CD4-positive, alpha-beta T cell treated with Interleukin-4 for 4 hours (primary cell): ENCODE measurements at regions not wholly inside any gene's neighbourhood (a gene's known extent, or its start where the extent isn't known, plus 50 kb on each side); places are given as distances from the start of the nearest gene placed in this dataset.

Source experiments
- DNase-seq: peaks from one replicate; pipeline ENCODE4 v3.0.0-alpha.2; 2020

DNA sequence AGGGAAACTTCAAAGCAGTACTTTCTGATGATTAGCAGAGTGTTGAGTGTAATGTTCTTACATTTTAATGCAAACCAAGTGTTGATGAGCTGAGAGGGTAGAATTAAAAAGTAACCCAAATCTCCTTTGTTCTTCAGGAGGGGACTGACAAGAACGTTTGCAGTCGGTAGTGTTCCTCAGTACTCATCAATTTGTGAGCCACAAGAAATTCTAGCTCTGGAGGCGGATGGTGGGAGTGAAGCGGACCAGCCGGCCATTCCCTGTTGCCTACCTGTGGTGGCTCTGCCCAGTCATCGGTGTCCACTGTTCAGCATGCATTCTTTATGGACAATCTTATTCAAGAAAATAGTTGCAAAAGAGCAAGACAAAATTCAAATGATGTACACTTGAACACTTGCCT lies 438.6 kb upstream of the POU3F3 start:
- DNase-seq = no peak

DNA sequence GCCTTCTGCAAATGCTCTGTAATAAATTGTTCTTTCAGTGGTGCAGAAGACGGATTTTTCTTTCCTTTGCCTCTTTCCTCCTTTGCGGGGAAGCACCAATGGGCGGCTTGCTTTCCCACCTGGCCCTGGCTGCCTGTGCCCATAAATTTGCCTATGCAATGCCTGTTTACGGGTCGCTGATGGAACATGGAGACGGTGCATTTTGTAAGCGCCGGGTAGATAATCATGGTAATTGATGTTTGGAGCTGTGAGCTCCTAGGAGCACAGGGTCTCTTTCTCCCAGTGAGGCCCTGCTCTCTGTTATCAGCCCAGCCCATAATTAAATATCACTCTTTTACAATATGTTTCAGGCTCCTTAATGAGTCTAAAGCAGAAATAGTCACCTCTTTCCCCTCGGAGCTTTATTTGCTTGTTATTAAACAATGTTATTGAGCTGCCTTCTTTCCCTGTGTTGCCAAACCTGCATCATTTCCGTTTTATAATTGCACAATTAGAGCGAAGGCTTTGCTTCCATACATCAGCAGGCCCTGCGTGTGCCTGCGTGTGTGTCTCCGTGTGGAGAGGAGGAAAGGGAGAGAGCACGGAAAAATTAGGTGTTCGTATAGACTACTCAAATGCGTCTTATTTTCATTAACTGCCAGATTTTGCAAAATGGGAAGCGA lies 437.4 kb upstream of the POU3F3 start:
- DNase-seq = no peak

DNA sequence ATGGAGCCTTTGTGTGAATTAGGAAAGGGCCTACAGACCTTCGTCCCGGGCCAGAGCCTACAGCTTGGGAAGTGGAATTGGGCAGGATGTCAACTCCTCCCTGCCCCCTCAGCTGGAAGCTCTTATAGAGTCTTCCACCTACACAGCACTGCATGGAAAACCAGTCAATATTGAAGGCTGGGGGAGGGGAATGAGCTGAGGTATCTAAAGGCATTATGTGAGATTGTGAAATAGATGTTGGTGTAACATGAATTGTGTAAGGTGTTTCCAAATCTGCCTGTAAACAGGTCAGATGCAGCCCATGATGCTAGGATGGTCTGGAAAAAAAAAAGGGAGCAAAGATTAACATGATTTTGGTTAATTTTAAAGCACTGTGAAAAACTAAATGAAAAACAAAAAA lies 433.5 kb upstream of the POU3F3 start:
- no peak for DNase-seq

DNA sequence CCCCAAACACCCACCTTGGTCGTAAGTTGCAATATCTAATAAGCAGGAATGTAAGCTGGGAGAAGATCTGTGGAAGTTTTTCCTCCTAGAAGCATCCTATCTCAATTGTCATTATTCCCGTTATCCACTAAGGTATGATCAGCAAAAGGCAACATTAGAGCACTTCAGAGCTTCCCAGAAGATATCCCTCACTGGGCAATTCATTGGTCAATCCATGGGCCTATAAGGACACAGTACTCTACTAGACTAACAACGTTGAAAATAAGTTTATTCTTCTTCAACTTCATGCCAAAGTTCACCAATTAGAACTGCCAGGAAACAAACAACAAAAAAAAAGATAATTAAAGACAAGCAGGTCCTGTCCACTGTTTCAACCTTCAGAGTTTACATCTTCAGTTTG lies 433.0 kb upstream of the POU3F3 start:
- DNase-seq = no peak

DNA sequence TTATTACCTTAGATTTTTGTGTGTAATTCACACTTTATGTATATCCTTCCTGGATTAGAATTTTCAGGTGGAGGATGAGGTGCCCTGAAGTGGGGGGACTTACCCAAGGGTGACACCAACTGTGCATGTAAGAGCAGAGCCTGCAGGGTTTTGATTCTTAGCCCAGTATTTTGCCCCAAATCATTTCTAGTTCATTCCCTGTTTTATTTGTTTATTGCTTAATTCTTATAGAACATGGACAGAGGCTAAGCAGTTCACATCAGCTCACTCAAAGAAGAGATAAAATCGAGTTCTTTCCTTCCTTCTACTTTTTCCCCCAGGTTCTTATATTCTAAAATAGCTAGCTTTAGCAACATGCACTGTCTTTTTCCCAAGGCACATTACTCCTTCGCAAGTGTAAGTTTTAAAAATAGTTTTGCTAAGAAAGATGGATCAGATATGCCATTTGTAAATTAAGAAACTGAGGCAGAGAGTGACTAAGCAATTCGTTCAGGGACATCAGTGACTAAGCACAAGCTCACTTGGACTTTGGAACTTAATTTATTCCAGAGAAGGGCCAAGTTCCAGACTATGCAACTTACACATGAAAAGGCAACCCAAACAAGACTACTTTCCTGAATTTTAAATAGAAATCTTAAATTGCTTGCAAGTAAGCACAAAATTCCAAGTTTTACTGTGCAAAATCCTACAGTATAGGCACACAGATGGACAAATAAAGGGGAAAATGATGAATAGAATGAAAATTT lies 427.9 kb upstream of the POU3F3 start:
- no peak for DNase-seq

DNA sequence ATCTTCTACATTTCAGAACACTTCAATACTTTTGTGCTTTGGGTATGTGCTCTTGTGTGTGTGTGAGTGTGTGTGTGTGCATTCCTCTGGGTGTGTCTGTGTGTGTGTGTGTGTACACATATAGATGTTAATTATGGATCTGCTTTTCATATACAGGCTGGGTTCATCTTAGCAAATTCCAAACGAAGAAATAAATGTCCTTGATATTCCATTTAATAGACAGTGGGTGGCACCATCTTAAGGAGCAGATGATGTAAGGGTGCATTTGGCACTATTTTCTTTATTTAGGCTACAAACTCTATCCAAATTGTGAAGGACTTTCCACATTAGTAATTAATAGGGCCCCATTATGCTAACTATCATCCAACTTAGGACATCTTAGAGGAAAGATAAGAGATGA lies 425.8 kb upstream of the POU3F3 start:
- no peak for DNase-seq

DNA sequence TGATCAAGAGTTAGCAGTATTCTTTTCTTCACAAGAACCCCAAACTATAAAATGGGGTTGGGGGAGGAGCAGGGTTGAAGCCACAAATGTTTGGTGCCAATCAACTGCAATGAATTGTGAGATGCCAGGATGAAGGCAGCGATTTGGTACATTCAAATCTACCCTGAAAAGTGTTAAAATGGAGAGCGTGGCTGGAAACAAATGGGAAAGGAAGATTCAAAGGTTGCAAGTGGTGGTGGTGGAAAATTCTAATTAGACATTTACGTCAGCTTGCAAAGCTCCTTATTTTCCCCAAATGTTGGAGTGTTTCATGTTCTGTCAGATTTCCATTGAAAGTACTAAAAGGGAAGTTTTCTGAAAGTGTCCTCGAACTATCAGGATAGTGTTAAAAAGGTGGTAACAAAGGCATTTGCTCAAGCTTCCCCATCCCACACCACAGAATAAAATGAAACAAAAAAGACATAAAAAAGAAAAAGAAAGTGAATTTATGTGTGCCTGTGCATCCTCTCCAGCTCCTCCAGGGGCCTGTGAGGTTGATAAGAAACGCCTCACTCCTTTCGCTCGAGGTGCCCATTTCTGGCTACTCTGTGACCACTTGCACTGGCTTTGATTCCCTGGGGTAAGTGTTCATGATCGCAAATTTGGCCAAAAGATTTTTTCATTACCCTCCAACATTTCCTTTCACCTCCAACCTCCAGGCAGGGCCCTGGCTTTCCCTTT lies 424.1 kb upstream of the POU3F3 start:
- DNase-seq = no peak

DNA sequence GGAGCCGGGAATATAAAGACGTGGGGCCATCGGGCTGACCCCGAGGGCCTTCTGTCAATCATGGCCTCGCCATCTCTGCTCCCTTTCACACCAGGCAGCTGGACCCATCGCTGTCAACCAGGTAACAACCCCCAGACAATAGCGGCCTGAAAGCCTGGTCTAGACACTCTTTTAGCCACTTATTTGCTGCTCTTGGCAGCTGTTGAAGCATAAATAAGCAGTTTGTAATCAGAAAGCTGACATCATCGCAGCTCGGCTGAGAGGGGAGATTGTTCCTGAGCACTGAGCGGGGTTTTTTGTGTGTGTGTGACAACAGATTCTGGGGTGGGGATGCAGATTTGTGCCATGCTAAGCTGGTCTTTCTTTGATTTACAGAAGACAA lies 423.6 kb upstream of the POU3F3 start:
- no peak for DNase-seq

DNA sequence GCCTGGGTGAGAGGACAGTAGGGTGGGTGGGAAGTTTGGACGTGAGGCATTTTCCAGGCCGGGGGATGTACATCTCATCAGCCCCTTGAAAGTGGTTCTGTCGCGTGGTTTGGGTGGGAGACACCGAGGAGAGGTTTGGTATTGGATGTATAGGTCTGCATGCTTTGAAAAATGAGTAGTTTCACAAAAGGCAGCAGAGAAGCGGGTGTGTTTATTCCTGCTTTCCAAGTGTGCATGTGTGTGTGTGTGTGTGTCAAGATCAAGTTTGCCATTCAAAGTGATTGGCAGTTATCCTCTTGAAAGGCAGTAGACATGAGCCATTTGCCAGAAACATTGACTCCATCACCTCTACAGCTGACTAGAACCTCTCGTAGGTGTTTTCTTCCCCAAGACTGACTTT lies 423.1 kb upstream of the POU3F3 start:
- no peak for DNase-seq

DNA sequence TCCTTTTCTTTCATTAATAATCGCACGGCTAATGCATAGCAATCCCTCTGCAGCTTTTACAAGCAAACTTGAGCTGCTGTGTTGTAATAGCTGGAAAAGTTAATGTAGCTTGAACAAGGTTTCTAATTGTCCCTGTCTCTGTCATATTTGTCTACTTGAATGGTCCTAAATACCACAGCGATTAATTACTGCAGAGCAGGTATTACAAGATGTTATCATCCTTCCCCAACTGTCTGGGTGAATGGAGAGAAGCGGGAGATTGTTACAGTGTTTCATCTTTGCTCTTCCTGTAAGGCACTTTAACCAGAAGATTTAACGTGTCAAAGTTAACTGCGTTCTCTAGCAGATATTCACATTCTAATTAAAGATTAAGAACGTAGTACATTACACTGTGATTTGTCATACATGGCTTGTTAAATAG lies 422.2 kb upstream of the POU3F3 start:
- DNase-seq = no peak

DNA sequence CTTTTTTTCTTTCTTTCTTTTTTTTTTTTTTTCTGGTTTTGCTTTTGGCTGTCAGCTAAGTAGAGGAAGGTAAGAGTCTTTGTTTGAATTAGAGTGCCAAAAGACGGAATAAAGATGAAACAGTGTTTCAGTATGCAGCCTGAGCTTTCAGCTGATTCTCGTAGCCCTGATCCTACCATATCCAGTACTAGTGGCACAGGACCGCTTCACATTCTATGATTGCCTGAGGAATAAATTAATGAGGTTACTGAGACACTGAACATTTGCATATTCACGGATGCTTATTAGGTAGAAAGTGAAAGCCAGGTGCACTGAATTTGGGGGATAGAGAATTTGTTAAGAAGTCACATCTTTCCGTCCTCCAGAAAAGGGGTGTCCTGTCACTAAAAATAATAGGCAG lies 421.5 kb upstream of the POU3F3 start:
- DNase-seq = no peak

DNA sequence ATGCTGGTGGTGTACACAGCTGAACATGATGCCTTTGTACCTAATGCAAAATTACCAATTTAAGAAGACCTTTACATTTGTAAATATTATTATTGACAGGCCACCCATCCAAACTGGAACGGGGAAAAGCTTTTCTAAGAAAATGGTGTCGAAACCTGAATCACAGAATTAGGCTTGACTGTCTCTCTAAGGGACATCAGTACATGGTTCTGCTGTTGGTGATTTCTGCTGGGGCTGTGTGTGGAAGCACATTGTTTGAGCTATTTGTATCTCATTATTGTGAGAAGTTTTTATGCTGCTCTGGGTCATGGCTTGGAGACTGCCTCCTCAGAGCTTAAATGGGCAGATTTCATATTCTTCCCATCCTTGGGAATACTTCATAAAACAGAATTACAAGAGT lies 420.9 kb upstream of the POU3F3 start:
- DNase-seq = no peak

DNA sequence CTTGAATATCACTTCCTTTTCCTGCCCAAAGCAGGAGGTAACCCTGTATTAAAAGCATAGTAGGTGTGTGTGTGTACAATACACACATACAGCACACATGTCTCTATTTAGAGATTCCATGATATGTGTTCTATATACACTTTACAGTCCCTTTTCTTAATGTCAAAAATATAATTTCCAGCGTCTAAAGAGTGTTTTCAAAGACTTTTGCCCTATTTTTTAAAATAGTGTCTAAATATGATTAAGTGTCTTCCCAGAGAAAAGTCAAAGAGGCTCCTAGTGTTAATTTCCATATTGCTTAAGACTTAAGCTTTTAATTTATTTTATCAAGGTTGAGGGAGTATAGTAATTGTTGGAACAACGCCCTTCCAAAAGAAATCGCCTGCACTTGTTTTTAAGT lies 420.3 kb upstream of the POU3F3 start:
- no peak for DNase-seq

DNA sequence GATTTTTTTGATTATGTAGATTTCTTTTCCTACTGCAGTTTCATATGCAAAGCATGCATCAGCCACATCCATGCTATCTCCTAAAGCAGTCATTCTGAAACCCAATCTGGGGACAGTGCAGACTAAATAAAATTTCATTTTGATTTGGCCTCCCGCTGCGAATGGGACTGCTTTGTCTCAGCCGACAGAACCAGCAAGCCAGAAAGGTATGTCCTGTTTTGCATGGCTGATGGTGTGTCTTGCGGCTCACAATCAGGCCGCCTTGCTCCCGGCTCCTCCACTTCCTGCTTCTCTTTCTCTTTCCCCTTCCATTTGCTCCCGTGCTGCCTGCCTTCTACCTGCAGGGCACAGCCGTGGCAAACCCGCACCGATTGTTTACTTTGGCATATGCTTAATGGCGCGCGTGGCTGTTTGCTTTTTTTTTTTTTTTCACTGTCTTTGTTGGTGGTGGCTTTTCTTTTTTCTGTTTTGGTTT lies 419.6 kb upstream of the POU3F3 start:
- no peak for DNase-seq

DNA sequence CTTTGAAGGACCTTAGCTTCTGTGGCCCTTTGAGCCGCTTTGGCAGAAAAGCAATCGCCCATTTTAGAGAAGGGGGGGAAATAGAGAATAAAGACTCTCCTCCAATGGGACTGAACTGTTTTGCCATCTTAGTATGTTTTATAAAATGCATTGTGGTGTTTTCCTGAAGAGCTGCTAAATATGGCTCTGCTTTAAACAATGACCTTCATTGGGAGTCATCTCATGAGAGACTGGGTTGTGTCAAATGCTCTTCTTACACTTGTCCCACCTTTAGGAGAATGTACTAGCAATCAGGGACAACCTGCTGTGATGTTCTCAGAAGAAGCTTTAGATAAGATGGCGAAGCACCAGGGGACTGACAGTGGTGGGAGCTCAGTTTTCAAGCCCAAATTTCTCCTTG lies 418.9 kb upstream of the POU3F3 start:
- DNase-seq = no peak

DNA sequence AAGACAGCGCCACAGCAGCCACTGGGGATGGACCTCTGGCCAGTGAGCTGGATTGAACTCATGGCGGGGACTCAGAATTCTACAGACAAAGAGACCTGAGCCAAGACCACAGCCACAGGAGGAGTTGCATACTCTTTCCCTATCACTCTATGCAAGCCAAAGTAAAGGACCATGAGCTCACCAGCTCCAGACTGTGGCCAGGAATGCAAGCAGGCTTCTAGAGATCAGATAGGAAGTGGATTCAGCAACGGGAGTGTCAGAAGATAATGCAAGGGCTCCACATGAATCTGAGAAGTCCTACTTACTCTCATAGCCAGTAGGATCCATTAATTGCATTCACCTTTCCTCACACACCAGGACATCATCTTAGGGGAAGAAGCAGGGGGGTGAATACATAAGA lies 415.4 kb upstream of the POU3F3 start:
- DNase-seq = no peak

DNA sequence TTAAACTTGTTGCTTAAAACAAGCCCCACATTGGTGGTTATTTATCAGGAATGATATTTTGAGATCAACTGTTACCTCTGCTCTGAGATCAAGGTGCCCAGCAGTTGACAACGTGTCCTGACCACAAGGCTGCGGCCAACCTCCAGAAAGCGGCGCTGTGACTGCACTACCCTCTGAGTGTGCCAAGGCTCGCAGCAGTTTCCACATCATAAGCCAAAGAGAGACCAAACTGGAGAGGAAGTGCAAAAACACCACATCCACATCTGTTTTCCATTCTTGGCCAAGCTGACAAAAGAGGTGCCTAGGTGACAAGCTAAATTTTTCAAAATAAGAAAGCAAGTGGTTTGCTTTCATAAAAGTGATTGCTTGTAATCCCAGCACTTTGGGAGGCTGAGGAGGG lies 410.8 kb upstream of the POU3F3 start:
- no peak for DNase-seq

DNA sequence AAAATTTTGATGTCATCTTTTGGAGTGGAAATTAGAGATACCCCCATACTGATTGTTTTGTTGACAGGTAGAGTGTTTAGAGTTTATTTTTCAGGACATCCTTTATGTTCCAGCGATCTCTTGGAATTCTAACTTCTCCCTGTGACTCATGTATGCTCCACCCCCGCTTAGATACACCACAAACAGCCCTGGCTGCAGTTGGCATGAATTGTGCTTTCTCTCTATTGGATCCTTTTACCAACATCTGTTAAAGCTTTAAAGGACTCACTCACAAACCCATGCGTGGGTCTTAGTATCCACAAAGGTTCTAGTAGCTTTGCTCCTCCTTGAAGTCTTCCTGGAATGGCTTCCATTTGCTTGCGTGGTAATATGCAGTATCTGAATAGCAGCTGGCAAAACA lies 409.5 kb upstream of the POU3F3 start:
- no peak for DNase-seq

DNA sequence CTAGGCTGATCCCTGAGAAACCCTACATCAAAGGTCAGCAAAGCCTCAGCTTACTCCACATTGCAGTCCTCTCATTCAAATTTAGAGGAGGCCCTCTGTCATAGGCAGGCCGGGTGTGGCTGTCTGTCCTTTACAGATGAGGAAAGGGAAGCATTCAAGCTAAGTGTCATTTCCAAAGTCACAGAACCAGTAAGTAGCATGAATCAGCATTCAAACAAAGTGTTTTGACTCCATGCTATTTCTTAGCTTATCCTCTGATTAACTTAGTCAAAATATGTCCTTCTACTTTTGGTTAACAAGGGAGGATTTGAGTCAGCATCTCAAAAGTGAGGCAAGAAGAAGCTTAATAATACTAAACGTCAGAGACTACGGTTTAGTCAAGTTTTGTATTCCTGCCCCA lies 409.0 kb upstream of the POU3F3 start:
- no peak for DNase-seq

DNA sequence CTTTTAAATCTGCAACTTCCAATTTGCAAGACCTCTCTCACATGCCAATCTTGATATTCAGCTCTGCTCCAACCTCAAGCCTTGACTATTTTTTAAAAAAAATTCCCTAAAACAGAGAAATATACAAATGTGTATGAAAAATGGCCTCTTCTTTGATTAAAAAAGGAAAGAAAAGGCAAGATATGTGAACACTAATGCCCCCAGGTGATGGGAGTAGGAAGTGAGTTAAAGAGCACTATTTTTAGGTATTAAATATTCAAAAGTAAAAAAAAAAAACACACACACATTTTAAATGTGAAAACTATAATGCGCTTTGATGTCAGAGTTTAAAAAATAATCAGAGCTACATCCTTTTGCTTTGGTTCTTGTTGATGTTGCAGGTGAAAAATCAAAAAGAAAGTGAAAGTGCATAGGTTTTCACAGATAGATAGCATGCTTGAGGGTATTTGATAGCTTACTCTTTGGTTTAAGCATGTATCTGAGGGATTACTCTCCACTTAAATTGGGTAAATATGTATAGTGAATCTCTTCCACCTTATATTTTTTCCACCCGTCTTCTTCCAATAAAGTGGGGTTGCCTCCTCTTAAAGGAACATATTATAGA lies 406.0 kb upstream of the POU3F3 start:
- no peak for DNase-seq

DNA sequence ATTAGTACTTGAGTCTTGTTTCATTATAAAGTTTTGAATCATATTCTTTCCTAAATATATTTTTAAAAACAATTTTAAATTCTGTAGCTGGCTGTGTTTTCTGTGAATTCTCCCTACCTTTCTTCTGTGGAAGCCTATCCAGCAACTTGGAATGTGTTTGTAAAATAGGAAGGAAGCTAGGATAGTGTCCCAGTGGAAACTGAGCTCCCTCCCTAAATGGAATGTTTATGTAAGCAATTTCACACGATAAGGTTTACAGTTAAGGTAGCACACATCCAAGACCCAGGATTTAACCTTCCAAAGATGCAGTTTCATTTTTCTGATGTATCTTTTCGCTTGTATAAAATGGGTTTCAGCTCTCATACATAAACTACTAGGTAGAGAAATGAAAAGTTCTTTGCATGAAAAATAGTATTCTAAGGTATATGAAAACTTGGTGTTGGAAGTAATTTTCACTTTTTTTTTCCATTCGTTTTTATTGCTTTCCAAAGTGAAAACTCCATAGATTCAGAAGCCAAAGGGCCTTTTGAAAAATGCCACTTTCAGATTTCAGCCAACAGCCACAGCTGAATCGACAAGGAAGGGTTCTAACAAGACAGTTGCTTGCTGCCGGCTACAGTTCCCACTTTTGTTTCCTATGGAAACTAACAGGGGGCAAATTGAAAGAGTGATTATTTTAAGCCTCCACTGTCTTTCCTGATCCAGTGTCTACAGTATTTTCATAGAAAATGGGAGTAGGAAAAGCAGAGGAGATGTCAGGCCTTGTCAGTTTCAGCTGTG lies 405.1 kb upstream of the POU3F3 start:
- no peak for DNase-seq

DNA sequence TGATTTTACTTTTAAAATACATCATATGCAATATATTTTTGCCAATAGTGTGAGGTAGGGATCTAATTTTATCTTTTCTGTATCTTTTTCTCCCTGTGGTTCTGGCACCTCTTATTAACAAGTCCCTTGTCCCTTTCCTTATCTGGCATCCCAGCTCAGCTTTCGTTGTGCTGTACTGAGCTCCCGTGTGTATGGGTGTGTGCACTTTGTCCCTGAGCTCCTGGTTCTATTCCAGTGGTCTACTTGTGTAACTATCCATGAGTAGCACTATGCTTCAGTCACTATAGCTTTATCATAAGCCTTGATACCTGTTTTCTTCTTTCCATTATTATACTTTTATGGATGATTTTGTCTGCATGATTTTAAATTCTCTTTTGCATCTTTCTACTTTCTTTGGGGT lies 401.4 kb upstream of the POU3F3 start:
- DNase-seq = no peak

DNA sequence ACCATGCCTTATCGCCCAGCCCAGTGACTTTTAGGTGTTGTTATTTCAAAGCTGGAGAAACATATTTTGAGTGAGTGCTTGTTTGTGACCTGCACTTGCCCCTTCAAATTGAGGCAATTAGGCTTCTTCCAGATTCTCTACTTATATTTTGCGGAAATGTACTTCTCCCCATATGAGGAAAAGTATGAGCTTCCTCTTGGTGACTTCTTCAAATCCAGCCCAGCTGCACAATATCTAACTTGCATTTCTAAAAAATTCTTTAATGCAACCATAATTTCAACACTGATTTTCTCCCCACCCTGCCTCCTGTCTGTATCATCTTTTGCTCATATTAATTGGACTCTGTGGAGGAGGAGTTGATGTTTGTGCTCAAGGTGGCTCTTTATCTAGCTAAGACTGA lies 391.2 kb upstream of the POU3F3 start:
- no peak for DNase-seq
